ENCODE measurements at regions not wholly inside any gene's neighbourhood (a gene's known extent, or its start where the extent isn't known, plus 50 kb on each side); places are given as distances from the start of the nearest gene placed in this dataset.

GRCh38 chr1:64358692-64359091 lies 111.2 kb upstream of the CACHD1 start:
- DNase-seq (ENCODE audit: low read depth): no peak
- no peak overlapping the region for H3K4me3 ChIP-seq (ENCODE audit: low read length)
- TF ChIP-seq CTCF (IDR thresholded peaks at IDR 0.05; ENCODE audit: insufficient read depth, low read depth, low read length, missing control alignments): no peak

GRCh38 chr1:64361974-64362373 lies 108.0 kb upstream of the CACHD1 start:
- no peak overlapping the region for H3K4me3 ChIP-seq (ENCODE audit: low read length)
- no peak for DNase-seq (ENCODE audit: low read depth)
- no peak for TF ChIP-seq CTCF (IDR thresholded peaks at IDR 0.05; ENCODE audit: insufficient read depth, low read depth, low read length, missing control alignments)

- DNase-seq (ENCODE audit: low read depth): no peak
- no peak for TF ChIP-seq CTCF (IDR thresholded peaks at IDR 0.05; ENCODE audit: insufficient read depth, low read depth, low read length, missing control alignments)
Measured at GRCh38 chr1:64363111-64363510, 106.8 kb upstream of the CACHD1 start.

GRCh38 chr1:64363616-64364015 lies 106.3 kb upstream of the CACHD1 start:
- no peak overlapping the region for H3K4me3 ChIP-seq (ENCODE audit: low read length)

More at GRCh38 chr1:64363111-64363510, 106.8 kb upstream of the CACHD1 start:
- H3K4me3 ChIP-seq (ENCODE audit: low read length): no peak overlapping the region

GRCh38 chr1:64366821-64367220 lies 103.1 kb upstream of the CACHD1 start:
- DNase-seq (ENCODE audit: low read depth): no peak
- no peak overlapping the region for H3K4me3 ChIP-seq (ENCODE audit: low read length)
- TF ChIP-seq CTCF (IDR thresholded peaks at IDR 0.05; ENCODE audit: insufficient read depth, low read depth, low read length, missing control alignments): no peak

More at GRCh38 chr1:64363616-64364015, 106.3 kb upstream of the CACHD1 start:
- no peak for DNase-seq (ENCODE audit: low read depth)
- no peak for TF ChIP-seq CTCF (IDR thresholded peaks at IDR 0.05; ENCODE audit: insufficient read depth, low read depth, low read length, missing control alignments)

GRCh38 chr1:64368344-64368743 lies 101.6 kb upstream of the CACHD1 start:
- no peak for DNase-seq (ENCODE audit: low read depth)
- no peak overlapping the region for H3K4me3 ChIP-seq (ENCODE audit: low read length)
- TF ChIP-seq CTCF (IDR thresholded peaks at IDR 0.05; ENCODE audit: insufficient read depth, low read depth, low read length, missing control alignments): no peak

- no peak for DNase-seq (ENCODE audit: low read depth)
- TF ChIP-seq CTCF (IDR thresholded peaks at IDR 0.05; ENCODE audit: insufficient read depth, low read depth, low read length, missing control alignments): peak; percentile 15
- no peak overlapping the region for H3K4me3 ChIP-seq (ENCODE audit: low read length)
Measured at GRCh38 chr1:64378826-64379225, 91.1 kb upstream of the CACHD1 start.
